Superior temporal gyrus (tissue), 1 donor: ENCODE measurements at regions not wholly inside any gene's neighbourhood (a gene's known extent, or its start where the extent isn't known, plus 50 kb on each side); places are given as distances from the start of the nearest gene placed in this dataset.
"Not testable (repeated sequence)": the region's sequence is repeated elsewhere in the genome, so short reads cannot be mapped to it uniquely, and the experiment has no call there.

Experiments used
- DNase-seq: peaks from one replicate; pipeline ENCODE4 v3.0.0-alpha.2; 2016; ENCODE audit errors: extremely low spot score

GRCh38 chr9:135195975-135196374 is 108.5 kb downstream of the OLFM1 start:
- DNase-seq, result not testable (repeated sequence)

- no peak for DNase-seq
Observed at GRCh38 chr9:135196474-135196873, 109.0 kb downstream of the OLFM1 start.

- no peak for DNase-seq
Observed at GRCh38 chr9:135198144-135198543, 110.7 kb downstream of the OLFM1 start.

- no peak for DNase-seq
Observed at GRCh38 chr9:135198586-135199285, 111.3 kb downstream of the OLFM1 start.

GRCh38 chr9:135199489-135199888 is 112.0 kb downstream of the OLFM1 start:
- no peak for DNase-seq

- DNase-seq, result no peak
Observed at GRCh38 chr9:135201711-135202110, 114.2 kb downstream of the OLFM1 start.

GRCh38 chr9:135204177-135204576 is 116.7 kb downstream of the OLFM1 start:
- no peak for DNase-seq

- DNase-seq, result no peak
Observed at GRCh38 chr9:135209136-135209535, 121.7 kb downstream of the OLFM1 start.

GRCh38 chr9:135209852-135210251 is 122.4 kb downstream of the OLFM1 start:
- peak; percentile 29 for DNase-seq

GRCh38 chr9:135210676-135211523 is 123.4 kb downstream of the OLFM1 start:
- no peak for DNase-seq

GRCh38 chr9:135211524-135211890 is 124.0 kb downstream of the OLFM1 start:
- no peak for DNase-seq

- no peak for DNase-seq
Observed at GRCh38 chr9:135212961-135213360, 125.5 kb downstream of the OLFM1 start.

GRCh38 chr9:135213566-135213965 is 126.1 kb downstream of the OLFM1 start:
- no peak for DNase-seq

GRCh38 chr9:135214054-135214640 is 126.7 kb downstream of the OLFM1 start:
- DNase-seq, result no peak

GRCh38 chr9:135214706-135215105 is 127.2 kb downstream of the OLFM1 start:
- no peak for DNase-seq

GRCh38 chr9:135215571-135216161 is 128.2 kb downstream of the OLFM1 start:
- DNase-seq, result no peak

GRCh38 chr9:135216236-135216635 is 128.8 kb downstream of the OLFM1 start:
- no peak for DNase-seq

GRCh38 chr9:135216791-135217441 is 129.4 kb downstream of the OLFM1 start:
- DNase-seq, result peak; percentile 50

- DNase-seq, result no peak
Observed at GRCh38 chr9:135217836-135218235, 130.4 kb downstream of the OLFM1 start.

- DNase-seq, result no peak
Observed at GRCh38 chr9:135218331-135219225, 131.1 kb downstream of the OLFM1 start.
